Esophagus muscularis mucosa (tissue), 4 donors: ENCODE measurements at regions not wholly inside any gene's neighbourhood (a gene's known extent, or its start where the extent isn't known, plus 50 kb on each side); places are given as distances from the start of the nearest gene placed in this dataset.

Experiments
- DNase-seq: peaks from one replicate; pipeline ENCODE4 v3.0.0-alpha.2; 2017; ENCODE audit errors: extremely low spot score
- H3K27ac ChIP-seq, 4 donors: fragments of 200-600 bp; sonication (generic); replicated peaks in 1 of 4; 1 replicate in 3 of 4; 2 replicates in 1 of 4; pipeline ENCODE4 v1.5.1; 2016 to 2019; ENCODE audit warnings: mild to moderate bottlenecking in 1 of 4
- H3K27me3 ChIP-seq, 4 donors: fragments of 200-600 bp; sonication (generic); one replicate each; pipeline versions ENCODE4 v1.5.1 to v1.6.0; 2016 to 2019
- H3K36me3 ChIP-seq, 4 donors: fragments of 200-600 bp; sonication (generic); one replicate each; pipeline ENCODE4 v1.5.1; 2016 to 2019
- H3K4me1 ChIP-seq, 4 donors: fragments of 200-600 bp; sonication (generic); one replicate each; pipeline ENCODE4 v1.5.1; 2016 to 2019
- H3K4me3 ChIP-seq, 4 donors: fragments of 200-600 bp; sonication (generic); 1 replicate in 2 of 4; 2 replicates in 2 of 4; pipeline ENCODE4 v1.5.1; 2016 to 2019; ENCODE audit warnings: mild to moderate bottlenecking in 4 of 4, moderate library complexity in 1 of 4
- H3K9me3 ChIP-seq, 4 donors: fragments of 200-600 bp; sonication (generic); 1 replicate in 3 of 4; 2 replicates in 1 of 4; pipeline ENCODE4 v1.5.1; 2016 to 2019
- CTCF ChIP-seq, 3 experiments: fragments of 200-600 bp in 2 of 3; fragments of 450-650 bp in 1 of 3; sonication (generic) in 2 of 3; IDR thresholded peaks; one replicate each; pipeline ENCODE4 v1.5.1; 2017 to 2019; ENCODE audit warnings: antibody characterized with exemption in 3 of 3, mild to moderate bottlenecking in 2 of 3, moderate library complexity in 1 of 3
- EP300 ChIP-seq: sonication (generic); formaldehyde crosslinking; IDR thresholded peaks from one replicate; pipeline ENCODE4 v1.6.1; 2017; ENCODE audit warnings: antibody characterized with exemption
- POLR2A ChIP-seq: fragments of 450-650 bp; IDR thresholded peaks from one replicate; pipeline ENCODE4 v1.6.1; 2017; ENCODE audit warnings: antibody characterized with exemption, moderate library complexity, mild to moderate bottlenecking, low read depth
- POLR2AphosphoS5 ChIP-seq, 2 donors: sonication (generic); formaldehyde crosslinking; IDR thresholded peaks; one replicate each; pipeline ENCODE4 v1.6.1; 2017; ENCODE audit warnings: antibody characterized with exemption in 2 of 2
- WGBS: methylation state at CpG from one replicate; pipeline ENCODE4 v1.1.5; 2018; 5-methylcytosine and 5-hydroxymethylcytosine counted together
- intact Hi-C: fragments of 100-400 bp; cut with DNase I; formaldehyde crosslinking; loops from one replicate; pipeline ENCODE4 v1.15.1; 2023

DNA sequence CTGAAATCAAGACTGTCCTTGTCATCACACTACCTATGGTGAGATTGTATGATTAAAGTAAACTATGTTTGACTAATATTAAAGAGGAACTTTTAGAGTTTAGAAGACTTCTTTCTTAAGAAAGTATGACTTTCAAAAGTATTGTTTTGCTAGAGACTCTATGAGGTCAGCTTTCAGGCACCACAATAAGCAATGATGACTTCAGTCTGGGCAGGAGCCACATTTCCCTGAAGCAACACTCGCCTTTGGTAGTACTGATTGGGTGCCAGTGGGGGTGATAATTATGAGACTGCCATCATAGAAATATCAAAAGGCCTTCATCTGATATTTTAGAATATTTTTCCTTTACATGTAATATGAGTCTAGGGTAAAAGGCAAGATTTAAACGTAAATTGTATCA is 212.6 kb downstream of the DTHD1 start:
- 83% methylated on average over 2 of the region's 2 CpGs for WGBS
- TF ChIP-seq POLR2A (no peak), POLR2AphosphoS5 (IDR thresholded peaks at IDR 0.05) (no peak), CTCF (IDR thresholded peaks at IDR 0.05) (no peak), EP300 (no peak)
- H3K27ac ChIP-seq: no peak overlapping the region
- no peak for DNase-seq
- no peaks in the 10 kb centered on the region for H3K27me3 ChIP-seq
- intact Hi-C loops: no loop called here
- H3K4me3 ChIP-seq: no peak overlapping the region
- no peaks in the 10 kb centered on the region for H3K36me3 ChIP-seq
- no peaks in the 10 kb centered on the region for H3K4me1 ChIP-seq
- no peaks in the 10 kb centered on the region for H3K9me3 ChIP-seq

DNA sequence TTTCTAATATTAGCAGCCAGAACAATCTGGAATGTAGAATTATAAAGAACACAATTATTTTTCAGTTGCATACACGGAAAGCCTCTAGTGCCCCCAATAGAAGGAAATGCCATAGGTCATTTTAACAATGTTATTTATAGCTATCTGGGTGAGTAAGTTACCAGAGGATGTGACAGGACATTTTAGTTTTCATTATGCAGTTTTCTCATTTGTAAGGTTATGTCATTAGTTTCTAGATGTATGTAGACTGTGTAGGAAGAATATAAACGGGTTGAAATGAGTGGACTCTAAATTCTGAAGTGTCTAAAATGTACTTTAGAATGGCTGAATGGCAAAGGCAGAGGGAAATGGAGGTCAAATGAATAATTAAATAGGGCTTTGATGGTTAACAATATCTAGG is 213.3 kb downstream of the DTHD1 start:
- no peak for DNase-seq
- TF ChIP-seq CTCF (IDR thresholded peaks at IDR 0.05) (no peak), POLR2A (no peak), POLR2AphosphoS5 (IDR thresholded peaks at IDR 0.05) (no peak), EP300 (no peak)
- no peaks in the 10 kb centered on the region for H3K4me1 ChIP-seq
- H3K9me3 ChIP-seq: no peaks in the 10 kb centered on the region
- no peak overlapping the region for H3K27ac ChIP-seq
- 73% methylated on average over 2 of the region's 2 CpGs for WGBS
- no peak overlapping the region for H3K4me3 ChIP-seq
- intact Hi-C loops: no loop called here
- no peaks in the 10 kb centered on the region for H3K36me3 ChIP-seq
- no peaks in the 10 kb centered on the region for H3K27me3 ChIP-seq

GRCh38 chr4:36502350-36502749 is 220.9 kb downstream of the DTHD1 start:
- Histone ChIP-seq H3K36me3 (no peaks in the 10 kb centered on the region), H3K4me1 (no peaks in the 10 kb centered on the region), H3K9me3 (no peaks in the 10 kb centered on the region), H3K27me3 (no peaks in the 10 kb centered on the region), H3K27ac (no peak overlapping the region), H3K4me3 (no peak overlapping the region)
- intact Hi-C loops: no loop called here
- no peak for TF ChIP-seq POLR2A
- TF ChIP-seq EP300: no peak
- no peak for TF ChIP-seq POLR2AphosphoS5 (IDR thresholded peaks at IDR 0.05)
- TF ChIP-seq CTCF (IDR thresholded peaks at IDR 0.05): no peak
- no peak for DNase-seq

DNA sequence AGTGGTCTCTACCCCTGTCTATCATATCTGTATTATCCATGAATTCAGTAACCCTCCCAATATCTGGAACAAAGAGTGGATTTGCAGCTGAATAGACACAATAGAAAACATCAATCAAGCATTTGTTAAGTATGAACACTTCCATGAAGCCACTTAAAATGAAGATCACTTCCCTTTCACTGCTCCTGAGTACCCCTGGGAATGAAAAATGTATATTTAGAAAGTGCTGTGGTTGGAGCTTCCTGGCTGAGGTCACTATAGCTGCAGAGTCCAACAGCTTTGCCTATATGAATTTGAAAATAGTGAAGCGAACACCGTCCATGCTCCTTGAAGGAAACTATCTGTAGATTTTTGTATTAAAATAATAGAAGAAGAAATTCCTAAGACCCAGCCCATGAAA is 227.0 kb downstream of the DTHD1 start:
- Histone ChIP-seq H3K27ac (no peak overlapping the region), H3K4me1 (no peaks in the 10 kb centered on the region), H3K36me3 (no peaks in the 10 kb centered on the region), H3K27me3 (no peaks in the 10 kb centered on the region), H3K9me3 (no peaks in the 10 kb centered on the region), H3K4me3 (no peak overlapping the region)
- DNase-seq: no peak
- intact Hi-C loops: no loop called here
- WGBS: 58% methylated on average over 2 of the region's 2 CpGs
- TF ChIP-seq CTCF (IDR thresholded peaks at IDR 0.05) (no peak), EP300 (no peak), POLR2A (no peak), POLR2AphosphoS5 (IDR thresholded peaks at IDR 0.05) (no peak)

DNA sequence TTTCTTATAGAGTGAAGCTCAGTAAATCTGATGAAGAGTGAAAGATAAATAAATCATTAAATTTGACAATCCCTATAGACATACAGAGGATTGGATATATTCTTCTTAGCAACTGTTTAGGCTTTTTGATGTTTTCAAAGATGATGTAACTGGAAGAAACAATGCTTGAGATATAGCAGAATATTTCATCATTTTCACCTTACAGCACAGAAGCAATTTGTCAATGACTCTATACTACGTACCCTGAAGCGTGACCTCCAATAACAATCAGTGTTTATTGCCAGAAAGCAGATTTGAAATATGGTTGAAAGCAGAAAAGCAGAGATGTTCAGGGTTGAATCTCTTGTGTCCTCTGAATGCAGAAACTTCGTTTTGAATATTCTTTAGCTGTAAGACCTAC is 228.4 kb downstream of the DTHD1 start:
- 67% methylated on average over 3 of the region's 3 CpGs for WGBS
- TF ChIP-seq EP300: no peak
- TF ChIP-seq POLR2A: no peak
- no peak for TF ChIP-seq POLR2AphosphoS5 (IDR thresholded peaks at IDR 0.05)
- TF ChIP-seq CTCF (IDR thresholded peaks at IDR 0.05): no peak

More for the DNA sequence above, 228.4 kb downstream of the DTHD1 start:
- intact Hi-C loops: no loop called here
- Histone ChIP-seq H3K27me3 (no peaks in the 10 kb centered on the region), H3K27ac (no peak overlapping the region), H3K9me3 (no peaks in the 10 kb centered on the region), H3K4me3 (no peak overlapping the region), H3K36me3 (no peaks in the 10 kb centered on the region), H3K4me1 (no peaks in the 10 kb centered on the region)
- no peak for DNase-seq
